Gastrocnemius medialis (tissue), 4 donors: ENCODE measurements at regions not wholly inside any gene's neighbourhood (a gene's known extent, or its start where the extent isn't known, plus 50 kb on each side); places are given as distances from the start of the nearest gene placed in this dataset.

Source experiments
- POLR2A ChIP-seq, 2 donors: fragments of 450-650 bp; IDR thresholded peaks; one replicate each; pipeline ENCODE4 v1.6.1; 2017; ENCODE audit warnings: antibody characterized with exemption in 2 of 2, mild to moderate bottlenecking in 2 of 2, moderate library complexity in 2 of 2
- TF ChIP-seq, protein P1 (sequence below), 5 experiments: fragments of 450-650 bp in 3 of 5; fragments of 200-600 bp in 2 of 5; sonication (generic) in 2 of 5; IDR thresholded peaks in 4 of 5; conservative IDR thresholded peaks in 1 of 5; 1 replicate in 4 of 5; 2 replicates in 1 of 5; pipeline ENCODE4 v1.5.1; 2016 to 2019; ENCODE audit warnings: antibody characterized with exemption in 5 of 5, mild to moderate bottlenecking in 3 of 5, moderate library complexity in 3 of 5

DNA sequence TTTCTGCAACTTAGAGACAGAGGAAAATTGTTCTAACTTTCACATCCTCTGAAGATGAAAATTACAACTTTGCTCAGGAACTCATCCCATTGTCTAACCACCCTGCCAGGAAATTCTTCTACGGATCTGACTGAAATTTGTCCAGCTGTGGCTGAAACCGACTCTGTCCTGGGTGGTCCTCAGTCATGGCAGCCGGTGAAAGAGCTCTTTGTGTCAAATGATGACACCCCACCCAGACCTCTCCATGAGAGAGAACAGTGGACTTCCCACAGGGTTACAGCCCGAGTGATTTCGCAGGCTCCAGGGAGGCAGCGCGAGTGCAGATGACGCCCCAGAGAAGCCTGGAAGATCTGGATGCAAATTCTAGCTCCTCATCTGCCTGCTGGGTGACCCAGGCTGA lies 65.1 kb upstream of the TRIB2 start:
- TF ChIP-seq, protein P1, sequence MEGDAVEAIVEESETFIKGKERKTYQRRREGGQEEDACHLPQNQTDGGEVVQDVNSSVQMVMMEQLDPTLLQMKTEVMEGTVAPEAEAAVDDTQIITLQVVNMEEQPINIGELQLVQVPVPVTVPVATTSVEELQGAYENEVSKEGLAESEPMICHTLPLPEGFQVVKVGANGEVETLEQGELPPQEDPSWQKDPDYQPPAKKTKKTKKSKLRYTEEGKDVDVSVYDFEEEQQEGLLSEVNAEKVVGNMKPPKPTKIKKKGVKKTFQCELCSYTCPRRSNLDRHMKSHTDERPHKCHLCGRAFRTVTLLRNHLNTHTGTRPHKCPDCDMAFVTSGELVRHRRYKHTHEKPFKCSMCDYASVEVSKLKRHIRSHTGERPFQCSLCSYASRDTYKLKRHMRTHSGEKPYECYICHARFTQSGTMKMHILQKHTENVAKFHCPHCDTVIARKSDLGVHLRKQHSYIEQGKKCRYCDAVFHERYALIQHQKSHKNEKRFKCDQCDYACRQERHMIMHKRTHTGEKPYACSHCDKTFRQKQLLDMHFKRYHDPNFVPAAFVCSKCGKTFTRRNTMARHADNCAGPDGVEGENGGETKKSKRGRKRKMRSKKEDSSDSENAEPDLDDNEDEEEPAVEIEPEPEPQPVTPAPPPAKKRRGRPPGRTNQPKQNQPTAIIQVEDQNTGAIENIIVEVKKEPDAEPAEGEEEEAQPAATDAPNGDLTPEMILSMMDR (IDR thresholded peaks at IDR 0.05 in 4 of 5, conservative IDR thresholded peaks at IDR 0.05 in 1 of 5), result no peak
- no peak for TF ChIP-seq POLR2A (IDR thresholded peaks at IDR 0.05)
